GM21717 (cell line): ENCODE measurements at regions not wholly inside any gene's neighbourhood (a gene's known extent, or its start where the extent isn't known, plus 50 kb on each side); places are given as distances from the start of the nearest gene placed in this dataset.
"Not testable (repeated sequence)": the region's sequence is repeated elsewhere in the genome, so short reads cannot be mapped to it uniquely, and the experiment has no call there.

ENCODE experiments used
- ATAC-seq: cut with Tn5 transposase; IDR thresholded peaks from one replicate; pipeline ENCODE4 v1.9.1; 2021; ENCODE audit warnings: mild to moderate bottlenecking, moderate library complexity; ENCODE audit not compliant: unreplicated experiment

GRCh38 chr16:34099028-34099427, 639.6 kb downstream of the TP53TG3F start:
- ATAC-seq: not testable (repeated sequence)
